22Rv1 (cell line): ENCODE measurements at regions not wholly inside any gene's neighbourhood (a gene's known extent, or its start where the extent isn't known, plus 50 kb on each side); places are given as distances from the start of the nearest gene placed in this dataset.

ENCODE experiments used
- H3K27ac ChIP-seq: fragments of 450-650 bp; 2 replicates; pipeline ENCODE4 v1.5.1; 2017
- CTCF ChIP-seq: fragments of 450-650 bp; IDR thresholded peaks from 2 replicates; pipeline ENCODE4 v1.5.1; 2017; ENCODE audit warnings: mild to moderate bottlenecking
- ZFX ChIP-seq: fragments of 450-650 bp; IDR thresholded peaks from 2 replicates; pipeline ENCODE4 v1.6.1; 2017; ENCODE audit warnings: antibody characterized with exemption, borderline replicate concordance

DNA sequence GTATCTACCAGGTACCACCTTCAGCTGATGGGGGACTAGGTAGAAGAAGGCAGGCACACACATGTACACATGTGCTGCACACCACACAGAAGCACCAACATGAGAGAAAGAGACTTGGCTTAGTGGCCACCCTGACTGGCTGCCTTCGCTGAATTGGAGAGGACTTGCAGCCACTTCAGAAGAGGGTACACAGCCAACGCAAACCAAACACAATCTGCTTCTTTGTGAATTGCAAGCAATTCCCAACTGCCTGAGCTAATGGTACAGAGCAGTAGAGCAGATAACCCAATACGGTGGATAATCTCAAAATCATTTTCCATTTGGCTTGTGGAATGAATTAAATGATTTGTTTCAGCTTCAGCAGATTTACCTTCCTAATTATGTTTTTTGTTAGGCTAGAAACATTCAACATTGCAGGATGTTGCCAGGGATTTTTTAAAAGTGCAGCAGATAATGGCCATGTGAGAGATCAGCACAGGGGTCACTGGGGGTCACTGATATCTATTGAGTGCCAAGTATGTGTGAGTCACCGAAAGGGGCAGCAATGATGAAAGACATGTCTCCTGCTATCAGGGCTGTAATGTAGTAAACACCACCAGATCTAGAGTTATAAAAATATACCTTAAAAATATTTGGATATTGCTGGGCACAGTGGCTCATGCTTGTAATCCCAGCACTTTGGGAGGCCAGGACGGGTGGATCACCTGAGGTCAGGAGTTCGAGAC lies 652.6 kb downstream of the BCL11A start:
- TF ChIP-seq CTCF (no peak), ZFX (no peak)
- H3K27ac ChIP-seq, result no peak overlapping the region

DNA sequence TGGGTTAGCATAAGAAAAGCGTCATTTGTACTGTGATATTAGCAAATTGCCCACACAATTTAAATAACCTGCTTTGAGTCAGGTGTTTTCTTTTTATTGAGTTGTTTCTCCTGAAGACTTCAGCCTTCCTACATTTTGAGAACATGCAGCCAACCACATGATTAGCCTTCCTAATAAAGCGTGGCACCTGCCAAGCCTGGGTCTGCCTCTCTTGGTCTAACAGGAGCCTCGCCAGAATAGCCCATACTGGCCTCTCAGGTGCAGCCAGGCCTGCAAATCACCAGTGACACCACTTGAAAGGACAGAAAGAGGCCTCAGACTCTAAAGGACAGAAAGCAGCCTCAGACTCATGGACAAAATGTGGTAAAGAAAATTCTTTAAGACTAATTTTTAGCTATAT lies 653.8 kb downstream of the BCL11A start:
- H3K27ac ChIP-seq, result no peak overlapping the region
- TF ChIP-seq ZFX, result no peak
- TF ChIP-seq CTCF, result no peak

DNA sequence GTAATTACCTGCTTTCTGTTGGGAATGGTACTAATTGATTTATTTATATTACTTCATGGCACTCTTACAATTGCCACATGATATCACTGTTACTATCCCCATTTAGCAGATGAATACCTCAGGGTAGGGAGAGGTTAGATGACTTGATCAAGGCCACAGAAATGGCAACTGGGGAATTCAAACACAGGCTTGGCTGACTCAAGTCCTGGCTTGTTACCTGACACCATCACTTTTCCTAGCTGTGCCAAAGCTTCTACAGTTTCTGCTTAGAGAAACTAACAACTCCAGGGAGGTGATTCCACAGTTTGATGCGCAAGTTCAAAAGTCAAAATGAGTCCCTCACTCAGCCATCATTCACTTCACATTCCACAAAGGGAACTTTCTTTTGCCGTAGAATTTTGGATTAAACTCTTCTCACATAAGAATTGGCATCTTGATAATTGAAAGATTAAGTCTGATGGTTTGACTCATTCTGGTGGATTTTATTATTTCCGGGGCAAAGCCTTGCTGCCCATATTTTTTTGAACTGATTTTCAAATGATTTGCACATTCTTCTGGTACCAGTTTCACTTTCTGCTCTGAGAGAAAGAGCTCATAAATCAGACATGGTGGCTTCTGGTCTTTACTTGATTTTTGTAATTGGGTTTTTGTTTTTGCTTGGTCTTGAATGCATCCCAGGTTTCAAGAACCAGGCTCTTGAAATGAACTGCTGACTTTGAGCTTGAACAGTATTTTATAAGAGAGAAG lies 656.8 kb downstream of the BCL11A start:
- H3K27ac ChIP-seq, result no peak overlapping the region
- no peak for TF ChIP-seq CTCF
- no peak for TF ChIP-seq ZFX

DNA sequence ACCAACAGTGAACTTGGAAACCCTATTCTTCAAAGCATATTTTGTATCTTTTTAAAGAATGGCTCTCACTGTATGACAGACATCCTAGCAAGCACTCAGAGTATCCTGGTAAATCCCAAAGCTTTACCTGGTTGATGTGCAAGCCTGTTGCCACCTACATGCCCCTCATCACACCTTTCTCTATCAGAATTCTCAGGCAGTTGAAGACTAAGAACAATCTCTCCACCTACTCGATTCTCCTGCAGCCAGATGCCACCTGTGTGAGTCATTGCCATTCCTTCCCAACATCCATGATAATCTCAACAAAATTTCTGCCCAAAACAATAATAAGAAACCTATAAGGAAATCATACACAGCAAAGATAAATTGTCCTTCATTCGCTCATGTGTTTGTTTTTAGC lies 659.8 kb downstream of the BCL11A start:
- H3K27ac ChIP-seq, result no peak overlapping the region
- TF ChIP-seq CTCF (no peak), ZFX (no peak)

- no peak overlapping the region for H3K27ac ChIP-seq
- TF ChIP-seq ZFX (no peak), CTCF (no peak)
Observed at GRCh38 chr2:59892398-59892797, 661.1 kb downstream of the BCL11A start.

GRCh38 chr2:59889305-59889704 lies 664.1 kb downstream of the BCL11A start:
- TF ChIP-seq CTCF (no peak), ZFX (no peak)
- no peak overlapping the region for H3K27ac ChIP-seq

DNA sequence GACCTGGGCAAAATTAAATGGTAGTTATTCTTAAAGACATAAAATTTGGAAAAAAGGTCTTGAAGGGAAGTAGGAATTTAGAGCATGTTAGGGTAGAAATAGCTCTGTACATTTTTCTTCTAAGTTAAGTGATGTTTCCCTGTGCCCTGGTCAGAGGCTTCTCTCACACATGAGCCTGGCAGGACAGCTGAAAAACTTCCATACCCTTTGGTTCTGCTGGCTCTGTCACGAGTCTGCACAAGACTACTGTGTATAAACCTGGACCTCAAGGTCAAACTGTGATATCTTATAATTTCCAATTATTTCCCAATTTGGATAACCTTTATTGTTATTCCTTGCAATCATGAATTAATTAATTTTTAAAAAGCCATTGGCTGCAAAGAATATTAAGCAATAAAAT lies 664.7 kb downstream of the BCL11A start:
- no peak overlapping the region for H3K27ac ChIP-seq
- TF ChIP-seq CTCF (no peak), ZFX (no peak)
